H1 (cell line): ENCODE measurements at regions not wholly inside any gene's neighbourhood (a gene's known extent, or its start where the extent isn't known, plus 50 kb on each side); places are given as distances from the start of the nearest gene placed in this dataset.

ENCODE experiments used
- CTCF ChIA-PET: fragments of 300-600 bp; sonication (Branson Sonifier 250); formaldehyde crosslinking; loops from one replicate; lab custom pipeline; 2021; ENCODE audit not compliant: partially characterized antibody; lab: Charles Lee
- POLR2A ChIA-PET: fragments of 300-600 bp; sonication (Branson Sonifier 250); formaldehyde crosslinking; loops from one replicate; lab custom pipeline; 2021; ENCODE audit warnings: inconsistent platforms; ENCODE audit not compliant: partially characterized antibody; lab: Charles Lee
- DNase-seq, 2 experiments: peaks; one replicate each; pipeline versions ENCODE4 v3.0.0 to v3.0.0-alpha.2; 2010 to 2022; ENCODE audit warnings: low spot score in 2 of 2, low read depth in 1 of 2, mixed read lengths in 1 of 2
- FAIRE-seq: peaks from 2 replicates; lab custom pipeline; 2011; peaks lifted over from hg19 to GRCh38; lab: Jason Lieb, UNC
- H2AFZ ChIP-seq: 2 replicates; pipeline ENCODE4 v1.8.1; 2012; ENCODE audit warnings: low read length, inconsistent platforms
- H2AK5ac ChIP-seq: 2 replicates; pipeline ENCODE4 v1.6.1; 2013; ENCODE audit warnings: low read depth, low read length
- H2BK120ac ChIP-seq: replicated peaks from 2 replicates; pipeline ENCODE3; 2013; ENCODE audit warnings: low read depth, low read length, inconsistent platforms
- H2BK12ac ChIP-seq: 2 replicates; pipeline ENCODE4 v1.6.1; 2013; ENCODE audit warnings: low read depth, low read length
- H2BK15ac ChIP-seq: 2 replicates; pipeline ENCODE4 v1.6.1; 2013; ENCODE audit warnings: low read length
- H2BK20ac ChIP-seq: 2 replicates; pipeline ENCODE4 v1.6.1; 2013; ENCODE audit warnings: low read length
- H2BK5ac ChIP-seq: 2 replicates; pipeline ENCODE4 v1.6.1; 2013; ENCODE audit warnings: low read depth, low read length
- H3K14ac ChIP-seq: 2 replicates; pipeline ENCODE4 v1.6.1; 2013; ENCODE audit warnings: inconsistent platforms; ENCODE audit not compliant: insufficient read length
- H3K18ac ChIP-seq: 2 replicates; pipeline ENCODE4 v1.6.1; 2013; ENCODE audit warnings: low read length; ENCODE audit errors: extremely low read depth
- H3K23ac ChIP-seq: 2 replicates; pipeline ENCODE4 v1.6.1; 2013; ENCODE audit warnings: inconsistent platforms; ENCODE audit not compliant: insufficient read length
- H3K23me2 ChIP-seq: 2 replicates; pipeline ENCODE4 v1.6.1; 2013; ENCODE audit warnings: low read depth, low read length
- H3K27ac ChIP-seq: 2 replicates; pipeline ENCODE4 v1.6.1; 2011; ENCODE audit warnings: low read depth, low read length, inconsistent platforms
- H3K27me3 ChIP-seq, 4 experiments: replicated peaks in 1 of 4; 1 replicate in 1 of 4; 2 replicates in 3 of 4; pipeline versions ENCODE4 v1.6.1 to v1.8.1; 2011 to 2013; ENCODE audit warnings: low read length in 3 of 4, mild to moderate bottlenecking in 3 of 4, inconsistent platforms in 2 of 4, mixed read lengths in 2 of 4, moderate library complexity in 1 of 4; ENCODE audit not compliant: control insufficient read depth in 3 of 4, insufficient read depth in 3 of 4; ENCODE audit errors: extremely low read depth in 1 of 4
- H3K36me3 ChIP-seq, 4 experiments: 2 replicates each; pipeline versions ENCODE4 v1.6.1 to v1.8.1; 2011 to 2013; ENCODE audit warnings: mild to moderate bottlenecking in 4 of 4, low read length in 3 of 4, moderate library complexity in 2 of 4, control low read depth in 1 of 4, inconsistent platforms in 1 of 4; ENCODE audit not compliant: insufficient read depth in 4 of 4, control insufficient read depth in 2 of 4
- H3K4ac ChIP-seq: replicated peaks from 2 replicates; pipeline ENCODE3; 2013; ENCODE audit warnings: low read length, low read depth, mixed read lengths, inconsistent platforms; ENCODE audit not compliant: insufficient read length
- H3K4me1 ChIP-seq, 4 experiments: replicated peaks in 1 of 4; 1 replicate in 1 of 4; 2 replicates in 3 of 4; pipeline versions ENCODE4 v1.6.1 to v1.8.1; 2011 to 2013; ENCODE audit warnings: low read length in 3 of 4, inconsistent platforms in 2 of 4, mixed read lengths in 1 of 4; ENCODE audit not compliant: insufficient read depth in 4 of 4, control insufficient read depth in 3 of 4
- H3K4me2 ChIP-seq, 2 experiments: 2 replicates each; pipeline versions ENCODE4 v1.6.1 to v1.8.1; 2011 to 2013; ENCODE audit warnings: low read depth in 2 of 2, low read length in 2 of 2, control low read depth in 1 of 2, inconsistent platforms in 1 of 2, mild to moderate bottlenecking in 1 of 2; ENCODE audit not compliant: insufficient read depth in 1 of 2
- H3K4me3 ChIP-seq, 4 experiments: fragments of 200-600, 300-600 bp in 1 of 4; sonication (generic), shearing (Covaris generic), sonication (Bioruptor Twin) in 1 of 4; 2 replicates each; pipeline versions ENCODE4 v1.5.1 to v1.8.1; 2011 to 2016; ENCODE audit warnings: low read length in 4 of 4, low read depth in 3 of 4, control low read depth in 2 of 4, inconsistent platforms in 2 of 4, mild to moderate bottlenecking in 2 of 4, mixed read lengths in 1 of 4, moderate library complexity in 1 of 4; ENCODE audit not compliant: insufficient read depth in 2 of 4; ENCODE audit errors: extremely low read depth in 1 of 4
- H3K56ac ChIP-seq: replicated peaks from 2 replicates; pipeline ENCODE3; 2013; ENCODE audit warnings: low read depth, mild to moderate bottlenecking, mixed read lengths, low read length, inconsistent platforms; ENCODE audit not compliant: insufficient read length
- H3K79me1 ChIP-seq: 2 replicates; pipeline ENCODE4 v1.6.1; 2013; ENCODE audit warnings: low read depth, low read length, control low read depth
- H3K79me2 ChIP-seq, 2 experiments: 2 replicates each; pipeline versions ENCODE4 v1.6.1 to v1.8.1; 2012 to 2013; ENCODE audit warnings: low read length in 2 of 2, mild to moderate bottlenecking in 2 of 2, inconsistent platforms in 1 of 2; ENCODE audit not compliant: insufficient read depth in 2 of 2, control insufficient read depth in 1 of 2
- H3K9ac ChIP-seq, 4 experiments: replicated peaks in 1 of 4; 1 replicate in 1 of 4; 2 replicates in 3 of 4; pipeline versions ENCODE4 v1.6.1 to v1.8.1; 2011 to 2013; ENCODE audit warnings: low read depth in 3 of 4, low read length in 3 of 4, control low read depth in 2 of 4, mild to moderate bottlenecking in 2 of 4, moderate library complexity in 2 of 4, inconsistent platforms in 1 of 4; ENCODE audit errors: extremely low read depth in 1 of 4
- H3K9me3 ChIP-seq, 2 experiments: 2 replicates each; pipeline versions ENCODE4 v1.6.1 to v1.8.1; 2012 to 2013; ENCODE audit warnings: mild to moderate bottlenecking in 2 of 2, moderate library complexity in 2 of 2, control low read depth in 1 of 2, inconsistent platforms in 1 of 2, low read depth in 1 of 2, low read length in 1 of 2, mixed read lengths in 1 of 2; ENCODE audit not compliant: insufficient read depth in 2 of 2
- H4K20me1 ChIP-seq, 2 experiments: replicated peaks in 1 of 2; 2 replicates each; pipeline versions ENCODE3 to v1.8.1; 2011 to 2013; ENCODE audit warnings: inconsistent platforms in 2 of 2, low read length in 2 of 2, mild to moderate bottlenecking in 1 of 2; ENCODE audit not compliant: insufficient read depth in 2 of 2, control insufficient read depth in 1 of 2
- H4K5ac ChIP-seq: 2 replicates; pipeline ENCODE4 v1.6.1; 2013; ENCODE audit warnings: low read length, low read depth, mixed read lengths, inconsistent platforms; ENCODE audit not compliant: insufficient read length
- H4K8ac ChIP-seq: 2 replicates; pipeline ENCODE4 v1.8.0; 2013; ENCODE audit warnings: mild to moderate bottlenecking, moderate library complexity, low read length, inconsistent platforms; ENCODE audit not compliant: insufficient read depth; ENCODE audit errors: extremely low read depth
- H4K91ac ChIP-seq: replicated peaks from 2 replicates; pipeline ENCODE3; 2013; ENCODE audit warnings: low read length, mixed read lengths, inconsistent platforms; ENCODE audit not compliant: insufficient read length
- CTCF ChIP-seq, 3 experiments: IDR thresholded peaks; 1 replicate in 2 of 3; 2 replicates in 1 of 3; pipeline versions ENCODE4 v1.5.1 to v1.6.1; 2011; ENCODE audit warnings: low read length in 3 of 3, mild to moderate bottlenecking in 3 of 3, inconsistent platforms in 2 of 3, low read depth in 1 of 3, moderate library complexity in 1 of 3; ENCODE audit not compliant: insufficient read depth in 1 of 3; ENCODE audit errors: control extremely low read depth in 1 of 3
- KDM5A ChIP-seq: fragments of 200-600 bp; IDR thresholded peaks from 2 replicates; pipeline ENCODE4 v1.7.1; 2012; ENCODE audit warnings: mild to moderate bottlenecking, low read length, inconsistent platforms, mixed read lengths
- MAFK ChIP-seq: IDR thresholded peaks from 2 replicates; pipeline ENCODE4 v1.6.1; 2012; ENCODE audit warnings: low read depth, mild to moderate bottlenecking, improper control_type of control experiment, low read length
- POLR2A ChIP-seq, 2 experiments: IDR thresholded peaks; 1 replicate in 1 of 2; 2 replicates in 1 of 2; pipeline ENCODE4 v1.6.1; 2011; ENCODE audit warnings: low read depth in 2 of 2, low read length in 2 of 2, mild to moderate bottlenecking in 2 of 2; ENCODE audit errors: control extremely low read depth in 1 of 2
- SIRT6 ChIP-seq: IDR thresholded peaks from one replicate; pipeline ENCODE4 v1.7.1; 2012; ENCODE audit warnings: low read length, inconsistent platforms
- SP1 ChIP-seq: IDR thresholded peaks from 2 replicates; pipeline ENCODE4 v1.6.1; 2011; ENCODE audit warnings: low read depth, low read length
- TAF1 ChIP-seq: IDR thresholded peaks from 2 replicates; pipeline ENCODE4 v1.6.1; 2011; ENCODE audit warnings: mild to moderate bottlenecking, low read depth, low read length
- TEAD4 ChIP-seq: IDR thresholded peaks from 2 replicates; pipeline ENCODE4 v1.6.1; 2012; ENCODE audit warnings: low read depth, low read length, inconsistent platforms, mixed read lengths
- WGBS, 2 experiments: shearing (Covaris generic) in 1 of 2; methylation state at CpG; one replicate each; pipeline versions ENCODE4 v1.1.6 to v1.1.7; 2013 to 2015; ENCODE audit warnings: low lambda C conversion rate in 2 of 2, mixed read lengths in 2 of 2, inconsistent platforms in 1 of 2, low coverage in 1 of 2, missing lambda C conversion rate in 1 of 2; ENCODE audit not compliant: insufficient replicate concordance in 2 of 2, insufficient coverage in 1 of 2, insufficient read length in 1 of 2; ENCODE audit errors: extremely low coverage in 1 of 2, missing lambda C conversion rate in 1 of 2; 5-methylcytosine and 5-hydroxymethylcytosine counted together

- peaks cover 0 to 2% (median 0%) of the 10 kb centered on the region in 4 experiments; a peak in 1 of 7 replicates for H3K4me1 ChIP-seq
- no peak overlapping the region for H3K4me3 ChIP-seq
- ChIA-PET CTCF (no interaction called here), POLR2A (no interaction called here)
- H3K23me2 ChIP-seq, result no peaks in the 10 kb centered on the region
- no peak overlapping the region for H3K18ac ChIP-seq
- H3K79me2 ChIP-seq, result no peaks in the 10 kb centered on the region
- no peak overlapping the region for H4K8ac ChIP-seq
- DNase-seq, result no peak
- H3K56ac ChIP-seq, result no peak overlapping the region
- TF ChIP-seq POLR2A (IDR thresholded peaks at IDR 0.05; ENCODE audit: control extremely low read depth in 1 of 2, low read depth in 2 of 2, low read length in 2 of 2) (no peak), KDM5A (no peak), SP1 (no peak), MAFK (no peak), SIRT6 (no peak), TAF1 (no peak), TEAD4 (no peak), CTCF (IDR thresholded peaks at IDR 0.05; ENCODE audit: control extremely low read depth in 1 of 3, insufficient read depth in 1 of 3, low read depth in 1 of 3, low read length in 3 of 3) (no peak)
- WGBS, 2 experiments, result 94% methylated on average over 12 of the region's 12 CpGs; no CpG with 5 or more reads in 1 of the 2 experiments
- no peak for FAIRE-seq
- H3K27me3 ChIP-seq, result no peaks in the 10 kb centered on the region
- H2BK5ac ChIP-seq, result no peak overlapping the region
- no peak overlapping the region for H2BK15ac ChIP-seq
- no peaks in the 10 kb centered on the region for H3K79me1 ChIP-seq
- no peak overlapping the region for H4K91ac ChIP-seq
- no peak overlapping the region for H3K23ac ChIP-seq
- H3K9me3 ChIP-seq, result no peaks in the 10 kb centered on the region
- no peaks in the 10 kb centered on the region for H3K36me3 ChIP-seq
- no peaks in the 10 kb centered on the region for H4K20me1 ChIP-seq
- H2AFZ ChIP-seq, result no peak overlapping the region
- no peak overlapping the region for H3K27ac ChIP-seq
- H3K4me2 ChIP-seq, result no peak overlapping the region
- no peak overlapping the region for H3K14ac ChIP-seq
- no peak overlapping the region for H2BK12ac ChIP-seq
- H2BK20ac ChIP-seq, result no peak overlapping the region
- H4K5ac ChIP-seq, result no peak overlapping the region
- no peak overlapping the region for H3K4ac ChIP-seq
- H3K9ac ChIP-seq, result no peak overlapping the region
- H2BK120ac ChIP-seq, result no peak overlapping the region
- H2AK5ac ChIP-seq, result no peak overlapping the region
Measured at GRCh38 chr1:244181867-244182266, 130.8 kb downstream of the ZBTB18 start.
